HepG2 (cell line): ENCODE measurements at regions not wholly inside any gene's neighbourhood (a gene's known extent, or its start where the extent isn't known, plus 50 kb on each side); places are given as distances from the start of the nearest gene placed in this dataset.

Experiments
- ATAC-seq: fragments of 200-7000 bp; cut with Tn5 transposase; 3 replicates; pipeline ENCODE4 v1.9.1; 2020; ENCODE audit warnings: mild to moderate bottlenecking, moderate library complexity
- BruUV-seq: library from RNA; stranded (reverse); fragments of 400-500 nt; replicated peaks from 2 replicates; lab custom pipeline; 2021; lab: Mats Ljungman, UMichigan
- CTCF ChIA-PET: fragments of 300-600 bp; formaldehyde crosslinking; extraction: SDS; loops from one replicate; lab custom pipeline; 2021; ENCODE audit warnings: low total read pairs, inconsistent platforms, low intra/inter-chr PET ratio; lab: Yijun Ruan, JAX
- POLR2A ChIA-PET: fragments of 350-600 bp; sonication (Branson Sonifier 250); formaldehyde crosslinking; loops from one replicate; lab custom pipeline; 2020; ENCODE audit warnings: antibody characterized with exemption, inconsistent platforms; lab: Yijun Ruan, JAX
- DNase-seq: peaks from one replicate; pipeline ENCODE4 v3.0.0-alpha.2; 2015; ENCODE audit warnings: low spot score
- FAIRE-seq: peaks from 3 replicates; lab custom pipeline; 2011; peaks lifted over from hg19 to GRCh38; lab: Jason Lieb, UNC
- H2AFZ ChIP-seq: one replicate; pipeline ENCODE4 v1.6.1; 2011; ENCODE audit warnings: low read length, inconsistent platforms
- H3K27ac ChIP-seq: fragments of 300-600 bp; 3 replicates; pipeline ENCODE4 v1.8.0; 2011; ENCODE audit warnings: mixed run types, mild to moderate bottlenecking, mixed read lengths, low read length, inconsistent platforms; ENCODE audit not compliant: insufficient read depth; ENCODE audit errors: extremely low read length
- H3K27me3 ChIP-seq, 2 experiments: fragments of 200-600 bp in 1 of 2; 2 replicates in 1 of 2; 3 replicates in 1 of 2; pipeline versions ENCODE4 v1.6.0 to v1.8.0; 2011; ENCODE audit warnings: low read length in 2 of 2, mild to moderate bottlenecking in 2 of 2, moderate library complexity in 2 of 2, inconsistent platforms in 1 of 2; ENCODE audit not compliant: insufficient read depth in 2 of 2, control insufficient read depth in 1 of 2
- H3K36me3 ChIP-seq, 2 experiments: fragments of 200-600 bp in 1 of 2; replicated peaks in 1 of 2; 2 replicates in 1 of 2; 3 replicates in 1 of 2; pipeline versions ENCODE4 v1.5.1 to v1.8.0; 2011; ENCODE audit warnings: low read length in 2 of 2, inconsistent platforms in 1 of 2; ENCODE audit not compliant: insufficient read depth in 2 of 2, control insufficient read depth in 1 of 2
- H3K4me1 ChIP-seq: 2 replicates; pipeline ENCODE4 v1.5.1; 2012; ENCODE audit warnings: low read length, inconsistent platforms; ENCODE audit not compliant: insufficient read depth
- H3K4me2 ChIP-seq: 2 replicates; pipeline ENCODE4 v1.6.0; 2011; ENCODE audit warnings: low read depth, low read length, inconsistent platforms
- H3K4me3 ChIP-seq, 3 experiments: fragments of 200-600 bp in 1 of 3; sonication (generic), shearing (Covaris generic) in 1 of 3; replicated peaks in 1 of 3; 2 replicates each; pipeline ENCODE4 v1.5.1; 2011 to 2016; ENCODE audit warnings: low read length in 3 of 3, inconsistent platforms in 2 of 3, low read depth in 2 of 3, mild to moderate bottlenecking in 2 of 3, control low read depth in 1 of 3, mixed read lengths in 1 of 3; ENCODE audit not compliant: insufficient read depth in 1 of 3
- H3K79me2 ChIP-seq: one replicate; pipeline ENCODE4 v1.6.1; 2011; ENCODE audit warnings: low read length, inconsistent platforms; ENCODE audit not compliant: insufficient read depth
- H3K9ac ChIP-seq: 2 replicates; pipeline ENCODE4 v1.6.0; 2011; ENCODE audit warnings: mild to moderate bottlenecking, low read depth, low read length, inconsistent platforms; ENCODE audit not compliant: insufficient read depth
- H3K9me3 ChIP-seq: 2 replicates; pipeline ENCODE4 v1.5.1; 2012; ENCODE audit warnings: mild to moderate bottlenecking, low read length
- H4K20me1 ChIP-seq: 2 replicates; pipeline ENCODE4 v1.6.0; 2011; ENCODE audit warnings: inconsistent platforms, mild to moderate bottlenecking, low read length, moderate library complexity; ENCODE audit not compliant: insufficient read depth
- ADNP ChIP-seq: sonication (generic); formaldehyde crosslinking; IDR thresholded peaks from 2 replicates; pipeline ENCODE4 v1.4.0; 2020; ENCODE audit warnings: missing genetic modification reagents
- BATF2 ChIP-seq: sonication (generic); formaldehyde crosslinking; IDR thresholded peaks from 2 replicates; pipeline ENCODE4 v1.8.0; 2022; ENCODE audit warnings: mild to moderate bottlenecking, missing genetic modification reagents, moderate library complexity
- CHD4 ChIP-seq: fragments of 200-600 bp; sonication (generic); IDR thresholded peaks from 2 replicates; pipeline ENCODE4 v1.7.0; 2017; ENCODE audit warnings: mild to moderate bottlenecking, low read length, borderline replicate concordance
- DDIT3 ChIP-seq: sonication (generic); formaldehyde crosslinking; IDR thresholded peaks from 2 replicates; pipeline ENCODE4 v1.4.0; 2020; ENCODE audit warnings: mild to moderate bottlenecking, missing genetic modification reagents
- DNMT1 ChIP-seq: sonication (generic); formaldehyde crosslinking; IDR thresholded peaks from 2 replicates; pipeline ENCODE4 v1.5.1; 2020; ENCODE audit warnings: mild to moderate bottlenecking, missing genetic modification reagents
- HNF4A ChIP-seq: sonication (generic); formaldehyde crosslinking; IDR thresholded peaks from 2 replicates; pipeline ENCODE4 v1.4.0; 2020; ENCODE audit warnings: missing genetic modification reagents
- KDM5B ChIP-seq: sonication (generic); formaldehyde crosslinking; IDR thresholded peaks from 2 replicates; pipeline ENCODE4 v1.4.0; 2020; ENCODE audit warnings: missing genetic modification reagents, mild to moderate bottlenecking, borderline replicate concordance
- KDM6A ChIP-seq: IDR thresholded peaks from 2 replicates; pipeline ENCODE4 v1.6.1; 2016; ENCODE audit warnings: low read depth
- LCORL ChIP-seq, 2 experiments: fragments of 450-650 bp in 1 of 2; sonication (generic) in 1 of 2; formaldehyde crosslinking in 1 of 2; IDR thresholded peaks; 2 replicates each; pipeline versions ENCODE4 v1.5.0 to v1.6.1; 2017 to 2020; ENCODE audit warnings: antibody characterized with exemption in 1 of 2, missing genetic modification reagents in 1 of 2
- NKX3-1 ChIP-seq: sonication (generic); formaldehyde crosslinking; IDR thresholded peaks from 2 replicates; pipeline ENCODE4 v1.5.0; 2020; ENCODE audit warnings: missing genetic modification reagents
- POLR2A ChIP-seq, 2 experiments: IDR thresholded peaks; 2 replicates each; pipeline ENCODE4 v1.6.1; 2011; ENCODE audit warnings: low read depth in 2 of 2, low read length in 2 of 2, mild to moderate bottlenecking in 1 of 2, moderate library complexity in 1 of 2; ENCODE audit not compliant: insufficient read depth in 1 of 2
- RFX5 ChIP-seq: IDR thresholded peaks from 2 replicates; pipeline ENCODE4 v1.6.1; 2011; ENCODE audit warnings: low read depth, low read length, improper control_type of control experiment
- SIX1 ChIP-seq: sonication (generic); formaldehyde crosslinking; IDR thresholded peaks from 2 replicates; pipeline ENCODE4 v1.4.0; 2020; ENCODE audit warnings: missing genetic modification reagents, borderline replicate concordance
- SP140L ChIP-seq: sonication (generic); formaldehyde crosslinking; IDR thresholded peaks from 2 replicates; pipeline ENCODE4 v1.4.0; 2020; ENCODE audit warnings: missing genetic modification reagents, borderline replicate concordance
- SP2 ChIP-seq: sonication (generic); formaldehyde crosslinking; IDR thresholded peaks from 2 replicates; pipeline ENCODE4 v1.5.1; 2020; ENCODE audit warnings: mild to moderate bottlenecking, missing genetic modification reagents
- WIZ ChIP-seq: sonication (generic); formaldehyde crosslinking; IDR thresholded peaks from 2 replicates; pipeline ENCODE4 v1.5.1; 2020; ENCODE audit warnings: mild to moderate bottlenecking, missing genetic modification reagents
- ZFP90 ChIP-seq: sonication (generic); formaldehyde crosslinking; IDR thresholded peaks from 2 replicates; pipeline ENCODE4 v1.8.0; 2022; ENCODE audit warnings: missing genetic modification reagents, mild to moderate bottlenecking, inconsistent platforms, borderline replicate concordance
- ZMAT3 ChIP-seq: sonication (generic); formaldehyde crosslinking; conservative IDR thresholded peaks from 2 replicates; pipeline ENCODE4 v1.7.0; 2021; ENCODE audit warnings: missing genetic modification reagents
- ZNF180 ChIP-seq: sonication (generic); formaldehyde crosslinking; IDR thresholded peaks from 2 replicates; pipeline ENCODE4 v1.4.0; 2020; ENCODE audit warnings: low read depth, missing genetic modification reagents, borderline replicate concordance
- ZNF562 ChIP-seq: sonication (generic); formaldehyde crosslinking; IDR thresholded peaks from 2 replicates; pipeline ENCODE4 v1.8.0; 2022; ENCODE audit warnings: missing genetic modification reagents, borderline replicate concordance
- ZNF768 ChIP-seq: sonication (generic); formaldehyde crosslinking; IDR thresholded peaks from 2 replicates; pipeline ENCODE4 v1.4.0; 2020; ENCODE audit warnings: missing genetic modification reagents
- ZNF841 ChIP-seq: sonication (generic); formaldehyde crosslinking; IDR thresholded peaks from 2 replicates; pipeline ENCODE4 v1.8.1; 2023; ENCODE audit warnings: missing genetic modification reagents, borderline replicate concordance
- WGBS: methylation state at CpG from one replicate; pipeline ENCODE4 v1.1.6; 2017; ENCODE audit warnings: low lambda C conversion rate; 5-methylcytosine and 5-hydroxymethylcytosine counted together
- in situ Hi-C: cut with HindIII; loops from 2 replicates; pipeline ENCODE4 v1.10.0; 2017; ENCODE audit warnings: low pct_unique_long_range_greater_than_20kb; ENCODE audit not compliant: extremely low pct_ligation_motif_present
- intact Hi-C: fragments of 100-400 bp; cut with micrococcal nuclease; formaldehyde crosslinking; loops from one replicate; pipeline ENCODE4 v1.10.0; 2022; ENCODE audit not compliant: unreplicated experiment

- peak overlapping the region; percentile 54 for H3K9ac ChIP-seq
These were observed 57.8 kb upstream of the ARID1B start for GRCh38 chr6:156719395-156719719.

More at GRCh38 chr6:156719395-156719719, 57.8 kb upstream of the ARID1B start:
- Histone ChIP-seq H3K4me2 (peak overlapping the region; percentile 97), H4K20me1 (no peaks in the 10 kb centered on the region), H3K36me3 (no peaks in the 10 kb centered on the region), H3K27me3 (peaks cover 0 to 4% of the 10 kb centered on the region in 2 experiments; a peak in 4 of 5 replicates), H2AFZ (peak overlapping the region; percentile 97), H3K27ac (peak overlapping the region; percentile 23), H3K9me3 (no peaks in the 10 kb centered on the region), H3K79me2 (no peaks in the 10 kb centered on the region), H3K4me1 (peaks cover 32% of the 10 kb centered on the region), H3K4me3 (peak overlapping the region; percentile 54 to 75 (median 59))
- DNase-seq (no peak), ATAC-seq (no peak), FAIRE-seq (no peak)
- CTCF ChIA-PET, result no interaction called here
- POLR2A ChIA-PET, result interaction anchor here (0.9 kb wide), 1 partner anchor 33 kb away, joined by 3 read pairs; no protein-coding TSS in a partner anchor
- intact Hi-C loops, result no loop called here
- WGBS, result 52% methylated on average over 13 of the region's 13 CpGs
- BruUV-seq, result no TSS peak
- TF ChIP-seq ZFP90 (CRISPR knock-in tag) (no peak), SP2 (no peak), KDM6A (CRISPR knock-in tag) (no peak), RFX5 (no peak), BATF2 (CRISPR knock-in tag) (0 out of 2 replicates have a peak, but pooled peaks have one; percentile 54), ZMAT3 (no peak), ZNF768 (no peak), WIZ (peak; percentile 1; the same call in 1 of the 2 replicates), KDM5B (CRISPR knock-in tag) (no peak), ZNF180 (CRISPR knock-in tag) (no peak), ADNP (CRISPR knock-in tag) (peak; percentile 32; the same call in 1 of the 2 replicates), LCORL (IDR thresholded peaks at IDR 0.05) (no peak), LCORL (CRISPR knock-in tag; IDR thresholded peaks at IDR 0.05) (no peak), SP140L (no peak), HNF4A (CRISPR knock-in tag) (no peak), NKX3-1 (CRISPR knock-in tag) (no peak), ZNF562 (CRISPR knock-in tag) (0 out of 2 replicates have a peak, but pooled peaks have one; percentile 16), ZNF841 (0 out of 2 replicates have a peak, but pooled peaks have one; percentile 77), SIX1 (CRISPR knock-in tag) (no peak), POLR2A (IDR thresholded peaks at IDR 0.05; ENCODE audit: insufficient read depth in 1 of 2, low read depth in 2 of 2, low read length in 2 of 2) (no peak), DDIT3 (CRISPR knock-in tag) (no peak), DNMT1 (CRISPR knock-in tag) (no peak), CHD4 (no peak)
- in situ Hi-C loops, result no loop called here
